B cell (primary cell): ENCODE measurements at regions not wholly inside any gene's neighbourhood (a gene's known extent, or its start where the extent isn't known, plus 50 kb on each side); places are given as distances from the start of the nearest gene placed in this dataset.

Experiments used
- ATAC-seq: fragments of 200-7000 bp; cut with Tn5 transposase; one replicate; pipeline ENCODE4 v1.10.0; 2021; ENCODE audit warnings: low read depth, mild to moderate bottlenecking, moderate number of reproducible peaks, moderate library complexity
- CTCF ChIA-PET: fragments of 350-600 bp; sonication (Branson Sonifier 250); formaldehyde crosslinking; loops from one replicate; lab custom pipeline; 2021; ENCODE audit warnings: antibody characterized with exemption, inconsistent platforms; lab: Charles Lee
- POLR2A ChIA-PET: fragments of 350-600 bp; sonication (Branson Sonifier 250); formaldehyde crosslinking; loops from one replicate; lab custom pipeline; 2021; ENCODE audit warnings: antibody characterized with exemption; lab: Charles Lee
- DNase-seq: peaks from one replicate; pipeline ENCODE4 v3.0.0; 2013
- H2AFZ ChIP-seq: 2 replicates; pipeline ENCODE4 v1.6.1; 2012; ENCODE audit warnings: mild to moderate bottlenecking, low read depth, low read length; ENCODE audit not compliant: insufficient read depth, poor library complexity, severe bottlenecking
- H3K27ac ChIP-seq, 2 donors: 1 replicate in 1 of 2; 2 replicates in 1 of 2; pipeline ENCODE4 v1.5.1; 2012 to 2013; ENCODE audit warnings: low read length in 2 of 2, mild to moderate bottlenecking in 2 of 2, moderate library complexity in 1 of 2
- H3K27me3 ChIP-seq, 4 experiments: fragments of 200-600 bp in 1 of 4; sonication (generic) in 1 of 4; replicated peaks in 1 of 4; 1 replicate in 2 of 4; 2 replicates in 2 of 4; pipeline versions ENCODE4 v1.6.1 to v1.7.0; 2013 to 2016; ENCODE audit warnings: low read length in 3 of 4, mild to moderate bottlenecking in 2 of 4, mixed read lengths in 1 of 4, moderate library complexity in 1 of 4; ENCODE audit not compliant: insufficient read depth in 4 of 4, control insufficient read depth in 3 of 4; ENCODE audit errors: control extremely low read depth in 1 of 4
- H3K36me3 ChIP-seq, 2 experiments: replicated peaks in 1 of 2; 1 replicate in 1 of 2; 2 replicates in 1 of 2; pipeline versions ENCODE4 v1.6.1 to v1.7.1; 2013; ENCODE audit warnings: low read length in 1 of 2; ENCODE audit not compliant: insufficient read depth in 2 of 2, control insufficient read depth in 1 of 2; ENCODE audit errors: control extremely low read depth in 1 of 2, extremely low read depth in 1 of 2
- H3K4me1 ChIP-seq, 2 donors: fragments of 200-600 bp in 1 of 2; sonication (generic) in 1 of 2; 1 replicate in 1 of 2; 2 replicates in 1 of 2; pipeline versions ENCODE4 v1.5.1 to v1.6.1; 2013 to 2017; ENCODE audit warnings: low read length in 2 of 2; ENCODE audit not compliant: control insufficient read depth in 2 of 2, insufficient read depth in 2 of 2
- H3K4me2 ChIP-seq: replicated peaks from 2 replicates; pipeline ENCODE3; 2012; ENCODE audit warnings: mild to moderate bottlenecking, low read depth, low read length; ENCODE audit not compliant: poor library complexity, severe bottlenecking
- H3K4me3 ChIP-seq, 5 experiments: fragments of 200-600 bp in 1 of 5; sonication (generic) in 1 of 5; 1 replicate in 3 of 5; 2 replicates in 2 of 5; pipeline versions ENCODE4 v1.5.1 to v1.7.0; 2011 to 2016; ENCODE audit warnings: low read length in 4 of 5, mild to moderate bottlenecking in 4 of 5, low read depth in 2 of 5, control low read depth in 1 of 5, moderate library complexity in 1 of 5; ENCODE audit not compliant: insufficient read depth in 1 of 5; ENCODE audit errors: control extremely low read depth in 1 of 5, extremely low read depth in 1 of 5
- H3K79me2 ChIP-seq: fragments of 200-600 bp; sonication (generic); one replicate; pipeline ENCODE4 v1.6.0; 2016; ENCODE audit warnings: low read length; ENCODE audit not compliant: control insufficient read depth, insufficient read depth
- H3K9ac ChIP-seq: fragments of 200-600 bp; sonication (generic); 2 replicates; pipeline ENCODE4 v1.6.1; 2017; ENCODE audit warnings: mild to moderate bottlenecking, low read length, moderate library complexity
- H3K9me3 ChIP-seq, 3 donors: one replicate each; pipeline versions ENCODE4 v1.6.1 to v1.7.1; 2013; ENCODE audit warnings: low read length in 2 of 3; ENCODE audit not compliant: control insufficient read depth in 2 of 3, insufficient read depth in 1 of 3; ENCODE audit errors: control extremely low read depth in 1 of 3
- H4K20me1 ChIP-seq: 2 replicates; pipeline ENCODE4 v1.6.0; 2012; ENCODE audit warnings: mild to moderate bottlenecking, low read length; ENCODE audit not compliant: insufficient read depth, control insufficient read depth, poor library complexity, severe bottlenecking
- H3K27ac Mint-ChIP-seq: one replicate; pipeline ENCODE4 v1.8.0; 2021; ENCODE audit warnings: mixed read lengths
- H3K27me3 Mint-ChIP-seq: one replicate; pipeline ENCODE4 v1.8.0; 2021; ENCODE audit warnings: mixed read lengths
- H3K4me1 Mint-ChIP-seq: one replicate; pipeline ENCODE4 v1.8.0; 2021; ENCODE audit warnings: mixed read lengths
- H3K4me3 Mint-ChIP-seq: one replicate; pipeline ENCODE4 v1.8.0; 2021; ENCODE audit warnings: mixed read lengths
- H3K9me3 Mint-ChIP-seq: one replicate; pipeline ENCODE4 v1.8.0; 2022; ENCODE audit warnings: mixed read lengths; ENCODE audit not compliant: insufficient read depth
- EZH2 ChIP-seq: IDR thresholded peaks from 2 replicates; pipeline ENCODE4 v1.6.1; 2012; ENCODE audit warnings: borderline replicate concordance, low read depth, mild to moderate bottlenecking, moderate library complexity, low read length; ENCODE audit not compliant: insufficient read depth, poor library complexity, severe bottlenecking
- WGBS: methylation state at CpG from one replicate; pipeline ENCODE4 v1.1.5; 2013; ENCODE audit warnings: missing lambda C conversion rate; ENCODE audit not compliant: insufficient coverage; 5-methylcytosine and 5-hydroxymethylcytosine counted together
- intact Hi-C: fragments of 100-400 bp; cut with micrococcal nuclease; formaldehyde crosslinking; loops from one replicate; pipeline ENCODE4 v1.10.0; 2022
- TF ChIP-seq, protein P1 (sequence below): fragments of 200-600 bp; IDR thresholded peaks from one replicate; pipeline ENCODE4 v1.8.0; 2022; ENCODE audit warnings: antibody characterized with exemption, mild to moderate bottlenecking

GRCh38 chr2:234823196-234823876, 128.5 kb upstream of the SH3BP4 start:
- H3K4me3 ChIP-seq: no peak overlapping the region
- intact Hi-C loops: no loop called here

GRCh38 chr2:234821946-234822475, 129.8 kb upstream of the SH3BP4 start:
- TF ChIP-seq, protein P1, sequence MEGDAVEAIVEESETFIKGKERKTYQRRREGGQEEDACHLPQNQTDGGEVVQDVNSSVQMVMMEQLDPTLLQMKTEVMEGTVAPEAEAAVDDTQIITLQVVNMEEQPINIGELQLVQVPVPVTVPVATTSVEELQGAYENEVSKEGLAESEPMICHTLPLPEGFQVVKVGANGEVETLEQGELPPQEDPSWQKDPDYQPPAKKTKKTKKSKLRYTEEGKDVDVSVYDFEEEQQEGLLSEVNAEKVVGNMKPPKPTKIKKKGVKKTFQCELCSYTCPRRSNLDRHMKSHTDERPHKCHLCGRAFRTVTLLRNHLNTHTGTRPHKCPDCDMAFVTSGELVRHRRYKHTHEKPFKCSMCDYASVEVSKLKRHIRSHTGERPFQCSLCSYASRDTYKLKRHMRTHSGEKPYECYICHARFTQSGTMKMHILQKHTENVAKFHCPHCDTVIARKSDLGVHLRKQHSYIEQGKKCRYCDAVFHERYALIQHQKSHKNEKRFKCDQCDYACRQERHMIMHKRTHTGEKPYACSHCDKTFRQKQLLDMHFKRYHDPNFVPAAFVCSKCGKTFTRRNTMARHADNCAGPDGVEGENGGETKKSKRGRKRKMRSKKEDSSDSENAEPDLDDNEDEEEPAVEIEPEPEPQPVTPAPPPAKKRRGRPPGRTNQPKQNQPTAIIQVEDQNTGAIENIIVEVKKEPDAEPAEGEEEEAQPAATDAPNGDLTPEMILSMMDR: no peak
- TF ChIP-seq EZH2: no peak
- Histone ChIP-seq H3K36me3 (no peaks in the 10 kb centered on the region), H4K20me1 (no peaks in the 10 kb centered on the region), H3K4me1 (no peaks in the 10 kb centered on the region), H3K27me3 (no peaks in the 10 kb centered on the region), H3K4me3 (no peak overlapping the region), H3K9ac (no peak overlapping the region), H3K79me2 (no peaks in the 10 kb centered on the region), H3K9me3 (no peaks in the 10 kb centered on the region), H3K27ac (no peak overlapping the region), H3K4me2 (no peak overlapping the region), H2AFZ (no peak overlapping the region)
- no CpG with 5 or more reads among the region's 1 CpG for WGBS
- Mint-ChIP-seq H3K27ac (no peak overlapping the region), H3K27me3 (peaks cover 5% of the 10 kb centered on the region), H3K4me3 (no peak overlapping the region), H3K4me1 (no peaks in the 10 kb centered on the region), H3K9me3 (no peaks in the 10 kb centered on the region)
- ChIA-PET POLR2A (no interaction called here), CTCF (no interaction called here)
- intact Hi-C loops: no loop called here
- no peak for DNase-seq
- ATAC-seq: no peak

More at GRCh38 chr2:234823196-234823876, 128.5 kb upstream of the SH3BP4 start:
- DNase-seq (no peak), ATAC-seq (no peak)
- Histone ChIP-seq H2AFZ (no peak overlapping the region), H4K20me1 (no peaks in the 10 kb centered on the region), H3K27ac (no peak overlapping the region), H3K4me1 (no peaks in the 10 kb centered on the region), H3K79me2 (no peaks in the 10 kb centered on the region), H3K27me3 (no peaks in the 10 kb centered on the region), H3K9ac (no peak overlapping the region), H3K4me2 (no peak overlapping the region), H3K36me3 (no peaks in the 10 kb centered on the region), H3K9me3 (no peaks in the 10 kb centered on the region)
- no peak overlapping the region for H3K4me3 Mint-ChIP-seq
- WGBS: 87% methylated on average over 7 of the region's 7 CpGs
- H3K4me1 Mint-ChIP-seq: no peaks in the 10 kb centered on the region
- ChIA-PET POLR2A (no interaction called here), CTCF (no interaction called here)
- no peak for TF ChIP-seq EZH2
- TF ChIP-seq, protein P1: no peak
- peaks cover 5% of the 10 kb centered on the region for H3K27me3 Mint-ChIP-seq
- no peak overlapping the region for H3K27ac Mint-ChIP-seq
- no peaks in the 10 kb centered on the region for H3K9me3 Mint-ChIP-seq
